ENCODE measurements at regions not wholly inside any gene's neighbourhood (a gene's known extent, or its start where the extent isn't known, plus 50 kb on each side); places are given as distances from the start of the nearest gene placed in this dataset.

GRCh38 chr13:40153516-40153915 lies 498.1 kb downstream of the COG6 start:
- peak; percentile 13 for DNase-seq

GRCh38 chr13:40155201-40155600 lies 499.7 kb downstream of the COG6 start:
- no peak for DNase-seq

- peak; percentile 4 for DNase-seq
These were observed 502.8 kb downstream of the COG6 start for GRCh38 chr13:40158218-40158617.

GRCh38 chr13:40158757-40159156 lies 503.3 kb downstream of the COG6 start:
- no peak for DNase-seq

GRCh38 chr13:40159736-40160135 lies 504.3 kb downstream of the COG6 start:
- no peak for DNase-seq

- DNase-seq: no peak
These were observed 505.3 kb downstream of the COG6 start for GRCh38 chr13:40160618-40161350.

GRCh38 chr13:40161351-40161810 lies 505.1 kb downstream of the FOXO1 start:
- DNase-seq: no peak

- DNase-seq: no peak
These were observed 504.5 kb downstream of the FOXO1 start for GRCh38 chr13:40161931-40162330.

- no peak for DNase-seq
These were observed 503.1 kb downstream of the FOXO1 start for GRCh38 chr13:40163066-40164000.

- DNase-seq: no peak
These were observed 502.3 kb downstream of the FOXO1 start for GRCh38 chr13:40164133-40164532.

- DNase-seq: peak; percentile 15
These were observed 501.0 kb downstream of the FOXO1 start for GRCh38 chr13:40165316-40165932.

- no peak for DNase-seq
These were observed 499.1 kb downstream of the FOXO1 start for GRCh38 chr13:40167327-40167726.

GRCh38 chr13:40168425-40169166 lies 497.8 kb downstream of the FOXO1 start:
- DNase-seq: no peak

- DNase-seq: no peak
These were observed 497.0 kb downstream of the FOXO1 start for GRCh38 chr13:40169476-40169875.

- no peak for DNase-seq
These were observed 496.4 kb downstream of the FOXO1 start for GRCh38 chr13:40170091-40170490.

GRCh38 chr13:40170982-40171381 lies 495.5 kb downstream of the FOXO1 start:
- DNase-seq: no peak

GRCh38 chr13:40171566-40171965 lies 494.9 kb downstream of the FOXO1 start:
- DNase-seq: no peak

- peak; percentile 4 for DNase-seq
These were observed 494.3 kb downstream of the FOXO1 start for GRCh38 chr13:40172149-40172591.

GRCh38 chr13:40172878-40173277 lies 493.6 kb downstream of the FOXO1 start:
- no peak for DNase-seq

GRCh38 chr13:40175639-40176038 lies 490.8 kb downstream of the FOXO1 start:
- DNase-seq: no peak

GRCh38 chr13:40176242-40176641 lies 490.2 kb downstream of the FOXO1 start:
- DNase-seq: no peak

- DNase-seq: no peak
These were observed 488.3 kb downstream of the FOXO1 start for GRCh38 chr13:40178130-40178529.

Measured in hematopoietic multipotent progenitor cell treated with erythropoietin and hydrocortisone succinate and interleukin-3 and kit ligand, for 6 days (in vitro differentiated cells).